ENCODE measurements at regions not wholly inside any gene's neighbourhood (a gene's known extent, or its start where the extent isn't known, plus 50 kb on each side); places are given as distances from the start of the nearest gene placed in this dataset.

GRCh38 chr7:142327628-142328405 is 70.0 kb upstream of the PRSS58 start:
- no peaks in the 10 kb centered on the region for H3K36me3 ChIP-seq
- H4K20me1 ChIP-seq: no peaks in the 10 kb centered on the region
- no peaks in the 10 kb centered on the region for H3K9me3 ChIP-seq
- H3K4me3 ChIP-seq: no peak overlapping the region
- H3K27ac ChIP-seq: 0 out of 2 replicates have a peak overlapping the region, but pooled peaks have one; percentile 4
- H3K4me1 ChIP-seq: peaks cover 36% of the 10 kb centered on the region
- no peak for TF ChIP-seq Cebpa-rat (IDR thresholded peaks at IDR 0.05)
- H3K9ac ChIP-seq: no peak overlapping the region
- no peaks in the 10 kb centered on the region for H3K27me3 ChIP-seq
- peak overlapping the region; percentile 88 for H3K4me2 ChIP-seq

- H3K27me3 ChIP-seq: no peaks in the 10 kb centered on the region
- no peaks in the 10 kb centered on the region for H4K20me1 ChIP-seq
- no peak overlapping the region for H3K4me3 ChIP-seq
- no peaks in the 10 kb centered on the region for H3K9me3 ChIP-seq
- TF ChIP-seq Cebpa-rat (IDR thresholded peaks at IDR 0.05): no peak
- peaks cover 28% of the 10 kb centered on the region for H3K4me1 ChIP-seq
- no peak overlapping the region for H3K27ac ChIP-seq
- H3K36me3 ChIP-seq: no peaks in the 10 kb centered on the region
- H3K4me2 ChIP-seq: peak overlapping the region; percentile 45
- H3K9ac ChIP-seq: no peak overlapping the region
Observed at GRCh38 chr7:142323706-142324105, 65.8 kb upstream of the PRSS58 start.

GRCh38 chr7:142321391-142321790 is 63.5 kb upstream of the PRSS58 start:
- no peak overlapping the region for H3K9ac ChIP-seq
- H3K9me3 ChIP-seq: no peaks in the 10 kb centered on the region
- TF ChIP-seq Cebpa-rat (IDR thresholded peaks at IDR 0.05): no peak
- H3K27me3 ChIP-seq: no peaks in the 10 kb centered on the region
- peaks cover 12% of the 10 kb centered on the region for H3K4me1 ChIP-seq
- H3K27ac ChIP-seq: no peak overlapping the region
- no peaks in the 10 kb centered on the region for H4K20me1 ChIP-seq
- H3K4me3 ChIP-seq: no peak overlapping the region
- no peaks in the 10 kb centered on the region for H3K36me3 ChIP-seq
- no peak overlapping the region for H3K4me2 ChIP-seq

GRCh38 chr7:142320883-142321282 is 63.0 kb upstream of the PRSS58 start:
- Histone ChIP-seq H3K9ac (no peak overlapping the region), H3K4me2 (no peak overlapping the region), H3K9me3 (no peaks in the 10 kb centered on the region), H4K20me1 (no peaks in the 10 kb centered on the region), H3K27me3 (no peaks in the 10 kb centered on the region), H3K36me3 (no peaks in the 10 kb centered on the region), H3K4me1 (peaks cover 12% of the 10 kb centered on the region), H3K4me3 (no peak overlapping the region), H3K27ac (no peak overlapping the region)
- no peak for TF ChIP-seq Cebpa-rat (IDR thresholded peaks at IDR 0.05)

GRCh38 chr7:142319970-142320369 is 62.1 kb upstream of the PRSS58 start:
- Histone ChIP-seq H3K4me1 (peaks cover 14% of the 10 kb centered on the region), H3K4me3 (no peak overlapping the region), H3K27ac (no peak overlapping the region), H4K20me1 (no peaks in the 10 kb centered on the region), H3K9me3 (no peaks in the 10 kb centered on the region), H3K27me3 (no peaks in the 10 kb centered on the region), H3K36me3 (no peaks in the 10 kb centered on the region), H3K9ac (no peak overlapping the region), H3K4me2 (no peak overlapping the region)
- no peak for TF ChIP-seq Cebpa-rat (IDR thresholded peaks at IDR 0.05)

DNA sequence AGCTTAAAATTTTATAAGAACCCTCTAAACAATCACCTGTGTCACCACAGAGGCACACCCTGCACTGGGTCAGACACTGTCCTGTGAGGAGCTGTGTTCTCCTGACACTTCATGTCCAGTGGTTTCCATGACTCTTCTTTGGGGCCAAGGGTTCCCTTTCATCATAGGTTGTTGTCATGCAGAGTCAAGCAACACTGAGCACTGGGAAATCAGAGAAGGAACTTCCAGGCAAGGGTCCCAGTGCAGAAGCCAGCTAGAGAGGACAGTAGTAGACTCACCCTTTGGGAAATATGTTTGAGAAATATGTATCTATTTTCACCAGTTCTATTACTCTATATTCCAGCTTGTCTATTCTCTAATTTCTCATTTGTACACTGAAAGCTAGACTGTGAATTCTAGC is 56.4 kb upstream of the PRSS58 start:
- no peak for TF ChIP-seq Cebpa-rat (IDR thresholded peaks at IDR 0.05)
- Histone ChIP-seq H3K4me3 (no peak overlapping the region), H3K4me1 (peaks cover 33% of the 10 kb centered on the region), H3K27me3 (no peaks in the 10 kb centered on the region), H3K9ac (no peak overlapping the region), H3K4me2 (peak overlapping the region; percentile 71), H4K20me1 (no peaks in the 10 kb centered on the region), H3K36me3 (no peaks in the 10 kb centered on the region), H3K27ac (0 out of 2 replicates have a peak overlapping the region, but pooled peaks have one; percentile 25), H3K9me3 (no peaks in the 10 kb centered on the region)

GRCh38 chr7:142313528-142313927 is 55.7 kb upstream of the PRSS58 start:
- no peaks in the 10 kb centered on the region for H3K36me3 ChIP-seq
- no peak overlapping the region for H3K9ac ChIP-seq
- H3K4me3 ChIP-seq: peak overlapping the region; percentile 12; the same call in 1 of the 2 replicates
- H3K9me3 ChIP-seq: no peaks in the 10 kb centered on the region
- no peaks in the 10 kb centered on the region for H3K27me3 ChIP-seq
- TF ChIP-seq Cebpa-rat (IDR thresholded peaks at IDR 0.05): no peak
- no peaks in the 10 kb centered on the region for H4K20me1 ChIP-seq
- peak overlapping the region; percentile 71 for H3K4me2 ChIP-seq
- H3K4me1 ChIP-seq: peaks cover 40% of the 10 kb centered on the region
- peak overlapping the region; percentile 37; the same call in 1 of the 2 replicates for H3K27ac ChIP-seq

DNA sequence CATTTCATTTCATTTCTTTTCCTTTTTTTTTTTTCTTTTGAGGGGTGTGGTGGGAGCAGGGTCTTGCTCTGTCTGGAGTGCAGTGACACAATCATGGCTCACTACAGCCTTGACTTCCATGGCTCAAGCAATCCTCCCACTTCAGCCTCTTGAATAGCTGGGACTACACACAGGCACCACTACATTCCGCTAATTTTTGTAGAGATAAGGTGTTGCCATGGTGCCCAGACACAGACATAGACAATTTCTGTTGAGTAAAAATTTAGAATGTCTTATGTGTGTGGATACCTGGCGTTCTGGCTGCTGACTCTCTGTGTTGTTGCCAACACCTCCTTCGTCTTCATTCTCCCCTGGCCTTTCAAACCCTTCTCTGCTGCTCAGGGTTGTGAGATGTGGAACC is 54.0 kb upstream of the PRSS58 start:
- H3K4me2 ChIP-seq: peak overlapping the region; percentile 71
- no peak overlapping the region for H3K4me3 ChIP-seq
- TF ChIP-seq Cebpa-rat (IDR thresholded peaks at IDR 0.05): no peak
- no peaks in the 10 kb centered on the region for H4K20me1 ChIP-seq
- H3K36me3 ChIP-seq: no peaks in the 10 kb centered on the region
- no peak overlapping the region for H3K9ac ChIP-seq
- no peak overlapping the region for H3K27ac ChIP-seq
- H3K9me3 ChIP-seq: no peaks in the 10 kb centered on the region
- H3K27me3 ChIP-seq: no peaks in the 10 kb centered on the region
- H3K4me1 ChIP-seq: peaks cover 43% of the 10 kb centered on the region

- H4K20me1 ChIP-seq: no peaks in the 10 kb centered on the region
- H3K36me3 ChIP-seq: no peaks in the 10 kb centered on the region
- H3K9me3 ChIP-seq: no peaks in the 10 kb centered on the region
- H3K4me1 ChIP-seq: peaks cover 45% of the 10 kb centered on the region
- H3K9ac ChIP-seq: no peak overlapping the region
- H3K27ac ChIP-seq: no peak overlapping the region
- peak overlapping the region; percentile 14; the same call in 1 of the 2 replicates for H3K4me2 ChIP-seq
- H3K4me3 ChIP-seq: no peak overlapping the region
- no peak for TF ChIP-seq Cebpa-rat (IDR thresholded peaks at IDR 0.05)
- H3K27me3 ChIP-seq: no peaks in the 10 kb centered on the region
Observed at GRCh38 chr7:142308918-142309317, 51.1 kb upstream of the PRSS58 start.

DNA sequence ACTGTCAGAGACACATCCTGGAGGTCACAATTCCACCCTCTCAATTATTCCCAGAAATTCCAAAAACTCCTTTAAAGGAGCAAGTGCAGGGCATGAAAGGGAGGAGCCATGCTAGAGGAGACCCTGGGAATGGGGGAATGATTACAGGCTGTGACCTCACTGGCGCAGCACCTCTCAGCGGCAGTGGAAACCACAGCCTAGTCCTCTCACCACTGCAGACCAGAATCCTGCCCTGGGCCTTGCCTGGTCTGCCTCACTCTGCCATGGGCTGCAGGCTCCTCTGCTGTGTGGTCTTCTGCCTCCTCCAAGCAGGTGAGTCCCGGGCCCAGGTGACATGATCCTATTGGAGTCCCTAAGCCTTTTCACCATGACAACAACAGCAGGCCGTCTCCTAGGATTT is 50.5 kb upstream of the PRSS58 start:
- Histone ChIP-seq H3K4me3 (no peak overlapping the region), H3K4me2 (no peak overlapping the region), H3K4me1 (peaks cover 45% of the 10 kb centered on the region), H4K20me1 (no peaks in the 10 kb centered on the region), H3K27ac (no peak overlapping the region), H3K27me3 (no peaks in the 10 kb centered on the region), H3K9me3 (no peaks in the 10 kb centered on the region), H3K36me3 (no peaks in the 10 kb centered on the region), H3K9ac (no peak overlapping the region)
- no peak for TF ChIP-seq Cebpa-rat (IDR thresholded peaks at IDR 0.05)

Data from BLaER1 (cell line).